ENCODE measurements at regions not wholly inside any gene's neighbourhood (a gene's known extent, or its start where the extent isn't known, plus 50 kb on each side); places are given as distances from the start of the nearest gene placed in this dataset.

DNA sequence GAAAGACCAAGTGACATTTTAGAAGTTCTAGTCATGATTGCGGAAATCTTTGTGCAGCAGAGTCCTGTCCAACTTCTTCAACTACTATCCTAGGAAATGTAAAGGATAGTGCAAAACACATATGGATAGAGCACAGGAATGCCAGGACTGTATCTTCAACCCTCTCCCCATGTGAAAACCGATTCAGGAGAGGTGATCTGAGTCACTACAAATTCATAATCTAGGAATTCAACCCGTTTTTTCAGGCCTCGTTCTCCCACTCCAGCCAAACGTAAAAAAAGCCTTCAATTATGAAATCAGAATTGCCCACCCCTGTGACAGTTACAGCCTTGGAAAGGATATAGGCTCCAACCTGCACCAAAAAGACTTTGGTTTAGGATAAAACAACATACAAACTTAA is 52.9 kb upstream of the RGS1 start:
- TF ChIP-seq, protein P1, sequence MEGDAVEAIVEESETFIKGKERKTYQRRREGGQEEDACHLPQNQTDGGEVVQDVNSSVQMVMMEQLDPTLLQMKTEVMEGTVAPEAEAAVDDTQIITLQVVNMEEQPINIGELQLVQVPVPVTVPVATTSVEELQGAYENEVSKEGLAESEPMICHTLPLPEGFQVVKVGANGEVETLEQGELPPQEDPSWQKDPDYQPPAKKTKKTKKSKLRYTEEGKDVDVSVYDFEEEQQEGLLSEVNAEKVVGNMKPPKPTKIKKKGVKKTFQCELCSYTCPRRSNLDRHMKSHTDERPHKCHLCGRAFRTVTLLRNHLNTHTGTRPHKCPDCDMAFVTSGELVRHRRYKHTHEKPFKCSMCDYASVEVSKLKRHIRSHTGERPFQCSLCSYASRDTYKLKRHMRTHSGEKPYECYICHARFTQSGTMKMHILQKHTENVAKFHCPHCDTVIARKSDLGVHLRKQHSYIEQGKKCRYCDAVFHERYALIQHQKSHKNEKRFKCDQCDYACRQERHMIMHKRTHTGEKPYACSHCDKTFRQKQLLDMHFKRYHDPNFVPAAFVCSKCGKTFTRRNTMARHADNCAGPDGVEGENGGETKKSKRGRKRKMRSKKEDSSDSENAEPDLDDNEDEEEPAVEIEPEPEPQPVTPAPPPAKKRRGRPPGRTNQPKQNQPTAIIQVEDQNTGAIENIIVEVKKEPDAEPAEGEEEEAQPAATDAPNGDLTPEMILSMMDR (IDR thresholded peaks at IDR 0.05): no peak
- no peak for TF ChIP-seq POLR2A (IDR thresholded peaks at IDR 0.05)
